Left renal cortex interstitium (tissue), 4 donors: ENCODE measurements at regions not wholly inside any gene's neighbourhood (a gene's known extent, or its start where the extent isn't known, plus 50 kb on each side); places are given as distances from the start of the nearest gene placed in this dataset.
A peak's percentile ranks its signal among the peaks of the same experiment; 100 is the strongest.

Experiments used
- DNase-seq, 4 donors: peaks; one replicate each; pipeline ENCODE4 v3.0.0-alpha.2; 2013; ENCODE audit warnings: low read depth in 4 of 4, low spot score in 2 of 4, missing footprints in 1 of 4

DNA sequence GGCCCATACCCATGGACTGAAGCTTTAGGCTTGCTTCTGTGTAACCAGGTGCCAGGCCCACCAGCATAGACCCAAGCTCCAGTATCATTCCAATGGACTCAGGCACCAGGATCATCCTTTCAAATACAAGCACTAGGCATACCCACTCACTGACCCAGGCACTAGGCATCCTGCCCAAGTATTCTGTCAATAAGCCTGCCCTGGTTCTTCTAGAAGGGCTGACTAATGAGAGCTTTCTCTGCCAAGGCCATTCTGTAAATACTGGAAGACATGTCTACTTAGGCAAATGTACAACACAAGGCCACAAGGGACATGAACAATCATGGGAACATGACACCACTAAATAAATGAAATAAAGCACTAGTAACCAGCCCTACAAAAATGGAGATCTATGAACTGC, 352.2 kb downstream of the FSCB start:
- no peak for DNase-seq

DNA sequence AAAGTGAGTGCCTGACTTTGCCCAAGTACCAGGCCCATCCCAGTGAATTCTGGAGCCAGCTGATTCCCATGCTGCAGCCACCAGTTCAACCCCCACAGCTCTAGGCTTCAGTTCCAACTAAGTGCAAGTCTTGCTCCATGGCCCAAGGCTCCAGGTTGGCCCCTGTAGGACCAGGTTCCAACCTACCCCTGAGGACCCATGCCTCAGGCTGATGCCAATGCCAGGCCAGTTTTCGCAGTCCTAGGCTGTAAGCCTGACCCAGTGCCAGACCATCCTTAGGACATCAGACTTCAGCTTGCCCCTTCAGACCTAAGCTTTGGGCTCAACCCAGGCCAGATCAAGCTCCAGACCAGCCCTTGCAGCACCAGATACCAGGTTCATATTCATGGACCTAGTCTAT, 352.6 kb downstream of the FSCB start:
- no peak for DNase-seq

DNA sequence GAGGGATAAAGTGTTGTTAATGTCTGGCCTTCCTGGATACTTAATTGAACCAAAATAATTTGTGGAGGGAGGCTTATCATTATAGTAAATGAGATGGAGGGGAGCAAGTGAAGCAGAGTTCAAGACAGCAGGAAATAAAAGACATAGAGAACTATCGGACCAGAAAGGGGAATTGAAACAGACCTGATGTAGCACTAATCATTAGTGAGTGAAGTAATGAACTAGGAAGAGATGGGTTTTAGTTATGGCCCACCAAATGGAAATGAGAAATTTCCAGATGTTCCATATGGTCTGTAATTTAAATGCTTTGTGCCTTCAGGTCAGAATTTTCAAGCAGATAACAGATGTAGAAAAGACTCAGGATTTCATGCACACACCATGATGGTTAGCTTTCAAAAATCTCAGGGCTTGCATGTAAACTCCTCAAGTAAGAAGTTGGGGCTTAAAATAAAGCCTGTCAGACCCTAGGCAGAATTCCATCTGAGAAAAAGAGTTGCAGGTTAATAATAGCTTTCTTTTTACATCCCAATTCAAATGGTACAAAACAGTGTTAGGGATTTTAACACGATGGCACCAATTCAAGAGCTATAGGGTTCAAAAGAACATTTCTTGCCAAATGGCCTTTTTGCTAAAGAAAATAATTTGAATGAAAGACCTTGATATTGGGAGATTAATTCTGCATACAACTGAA, 355.8 kb downstream of the FSCB start:
- DNase-seq, result no peak

DNA sequence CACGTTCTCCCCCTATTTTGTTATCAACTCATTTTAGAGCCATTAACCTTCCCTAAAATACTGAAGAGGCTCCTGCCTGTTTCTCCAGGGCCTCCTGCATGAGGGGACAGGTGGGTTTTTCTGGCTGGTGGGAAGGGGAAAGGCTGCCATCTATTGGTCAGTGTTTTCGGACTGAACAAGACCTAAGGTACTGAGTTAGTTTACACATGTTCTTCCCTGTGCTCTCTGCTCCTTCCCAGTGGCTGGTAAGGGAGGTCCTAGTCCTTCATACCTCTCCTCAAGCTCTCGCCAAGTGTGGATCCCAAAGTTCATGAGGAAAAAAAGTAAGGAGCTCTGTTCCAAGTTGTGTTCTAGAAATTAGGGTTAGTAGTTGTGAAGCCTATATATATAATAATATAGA, 357.5 kb downstream of the FSCB start:
- peak in 3 of 4 donors; percentile 18 to 43 (median 23) for DNase-seq

DNA sequence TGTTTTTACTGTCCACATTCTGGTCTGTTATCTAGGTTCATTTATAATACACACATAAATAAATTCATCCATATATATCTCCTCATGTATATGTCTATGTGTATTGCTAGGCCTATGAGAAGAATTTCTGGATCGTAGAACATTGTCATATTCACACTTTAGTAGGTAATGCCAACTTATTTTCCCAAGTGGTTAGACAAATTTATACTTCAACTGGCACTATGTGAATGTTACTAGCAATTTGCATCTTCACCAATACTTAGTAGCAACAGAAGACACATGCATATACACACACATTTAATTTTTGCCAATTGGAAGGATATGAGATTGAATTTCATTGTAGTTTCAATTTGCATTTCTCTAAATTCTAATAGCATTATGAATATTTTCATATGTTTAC, 365.1 kb downstream of the FSCB start:
- no peak for DNase-seq

DNA sequence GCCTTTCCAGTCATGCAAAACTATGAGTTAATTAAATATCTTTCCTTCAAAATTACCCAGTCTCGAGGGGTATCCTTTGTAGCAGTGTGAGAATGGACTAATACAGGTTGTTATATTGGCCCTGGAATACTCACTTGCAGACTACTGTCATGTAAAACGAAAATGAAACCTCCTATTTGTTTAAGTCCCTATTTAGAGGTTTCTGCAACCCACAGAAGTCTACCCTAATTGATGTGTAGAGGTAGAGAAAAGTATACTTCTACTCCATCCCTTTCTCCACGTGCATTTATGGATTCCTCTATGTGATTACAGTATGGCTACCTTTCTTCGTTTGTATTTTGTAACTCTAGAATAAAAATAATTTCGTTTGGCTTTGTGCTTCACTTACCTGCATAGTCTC, 371.1 kb downstream of the FSCB start:
- no peak for DNase-seq

DNA sequence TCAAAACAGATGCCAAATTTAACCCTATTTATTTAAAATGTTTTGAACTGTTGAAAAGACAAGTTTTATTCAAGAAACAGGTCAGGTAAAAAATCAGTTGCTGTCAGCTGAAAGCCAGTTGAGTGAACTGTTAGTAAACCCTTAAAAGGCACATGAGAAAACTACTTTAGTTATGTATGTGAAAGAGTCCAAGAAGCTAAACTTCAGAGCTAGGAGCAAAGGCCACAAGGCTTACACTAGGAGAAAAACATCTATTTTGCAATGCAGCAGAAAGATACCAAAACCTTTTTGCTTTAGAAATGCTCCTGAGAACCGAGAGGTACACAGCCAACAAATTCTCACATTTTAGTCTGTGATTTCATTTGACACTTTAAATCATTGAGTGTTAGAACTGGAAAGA, 375.2 kb downstream of the FSCB start:
- no peak for DNase-seq

DNA sequence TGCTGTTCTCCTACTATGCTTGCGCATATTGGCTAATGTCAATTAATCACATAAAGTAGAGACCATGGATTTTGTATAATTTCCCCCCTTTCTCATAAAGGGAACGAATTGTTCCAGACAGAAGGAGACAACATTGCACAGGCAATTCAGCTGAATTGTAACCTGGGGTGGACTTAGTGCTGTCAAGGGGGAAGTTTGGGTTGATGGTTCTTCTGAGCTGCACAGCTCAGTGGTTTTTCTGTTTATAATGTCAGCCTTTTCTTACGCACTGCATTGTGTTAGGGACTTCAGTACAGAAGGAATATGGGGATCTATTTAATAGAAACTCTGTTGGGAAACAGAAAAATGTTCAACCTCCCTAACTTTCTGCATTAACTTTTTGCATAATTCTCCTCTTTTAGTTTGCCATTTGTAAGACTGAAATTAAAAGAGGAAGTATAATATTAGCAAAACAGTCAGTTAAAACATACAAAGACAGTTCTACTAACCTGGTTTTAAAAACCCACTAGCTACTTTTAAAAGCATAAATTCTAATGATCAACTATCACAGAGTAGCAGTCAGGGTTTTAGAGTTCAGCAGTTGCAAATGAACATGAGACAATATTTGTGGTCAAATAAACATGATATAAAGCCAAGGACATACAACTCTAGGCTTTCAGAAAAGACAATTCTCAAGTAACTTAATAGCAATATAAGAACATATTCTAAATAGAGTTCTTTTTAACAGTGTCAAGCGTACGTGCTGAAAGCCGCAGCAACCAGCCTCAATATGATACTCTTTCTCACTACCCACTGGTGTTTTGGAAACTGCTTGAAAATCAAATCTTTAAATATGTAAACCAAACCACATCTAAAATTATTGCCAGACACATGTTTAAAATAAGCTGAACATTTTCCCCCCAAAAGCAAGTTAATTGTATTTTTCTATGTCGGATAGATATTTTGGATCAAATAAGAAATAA, 393.0 kb downstream of the FSCB start:
- DNase-seq, result no peak

DNA sequence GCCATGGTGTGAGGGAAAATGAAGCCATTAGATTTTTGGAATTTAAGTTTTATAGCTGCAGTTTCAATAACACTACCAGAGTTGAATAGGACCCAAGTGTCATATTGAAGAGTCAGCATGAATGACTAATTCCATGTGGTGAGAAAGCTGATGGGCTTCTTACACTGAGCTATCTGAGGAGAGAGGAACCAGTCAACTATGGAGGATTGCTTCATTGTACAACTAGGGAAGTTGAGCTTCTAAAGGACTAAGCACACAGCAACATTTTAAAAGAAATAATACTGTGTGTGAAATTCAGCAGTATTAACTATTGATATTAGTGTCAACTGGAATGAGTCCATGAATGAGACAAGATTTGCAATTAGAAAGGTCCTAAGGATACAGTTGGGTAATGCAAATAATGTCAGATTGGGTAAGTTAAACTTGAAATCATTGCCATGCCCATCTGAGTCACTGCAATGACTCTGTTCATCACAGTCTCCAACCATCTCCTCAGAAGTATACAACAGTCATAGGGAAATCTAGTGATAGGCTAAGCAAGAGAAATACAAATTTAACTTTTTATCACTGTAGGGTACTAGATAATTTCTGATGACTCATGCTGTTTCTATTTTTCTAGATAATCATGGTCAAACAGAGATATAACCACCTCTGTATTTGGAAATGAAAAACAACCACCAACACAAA, 394.2 kb downstream of the FSCB start:
- DNase-seq, result no peak

DNA sequence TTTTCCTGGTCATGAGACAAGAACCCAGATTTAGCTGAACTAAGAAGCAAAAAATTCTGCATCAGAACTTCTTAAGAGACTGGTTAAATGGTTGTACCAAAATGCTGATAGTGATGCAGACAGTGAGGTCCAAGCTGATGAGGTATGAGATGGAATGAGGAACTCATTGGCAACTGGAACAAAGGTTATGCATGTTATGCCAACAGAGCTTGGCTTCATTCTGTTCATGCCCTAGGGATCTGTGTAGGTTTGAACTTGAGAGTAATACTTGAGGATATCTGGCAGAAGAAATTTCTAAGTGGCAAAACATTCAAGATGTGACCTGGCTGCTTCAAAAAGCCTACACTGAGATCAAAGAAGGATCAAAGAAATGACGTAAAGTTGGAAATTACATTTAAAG, 398.0 kb downstream of the FSCB start:
- DNase-seq, result no peak

DNA sequence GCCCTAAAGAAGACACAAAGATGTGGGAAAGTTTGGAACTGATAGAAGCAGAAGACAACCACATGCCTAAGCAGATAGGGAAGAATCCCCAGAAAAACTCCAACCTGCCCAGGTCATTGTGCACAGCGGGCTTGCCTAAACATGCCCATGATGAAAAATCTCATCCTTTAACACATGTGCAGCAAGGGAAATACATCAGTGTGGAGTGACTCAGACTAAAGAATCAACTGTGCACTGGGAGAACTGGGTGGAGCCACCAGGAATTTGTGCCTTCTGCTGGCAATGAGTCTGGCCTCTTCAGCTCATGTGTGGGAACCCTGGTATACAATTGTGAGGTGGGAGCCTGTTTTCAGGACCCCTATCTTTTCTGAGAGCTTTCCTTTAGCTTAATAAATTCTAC, 398.5 kb downstream of the FSCB start:
- no peak for DNase-seq

DNA sequence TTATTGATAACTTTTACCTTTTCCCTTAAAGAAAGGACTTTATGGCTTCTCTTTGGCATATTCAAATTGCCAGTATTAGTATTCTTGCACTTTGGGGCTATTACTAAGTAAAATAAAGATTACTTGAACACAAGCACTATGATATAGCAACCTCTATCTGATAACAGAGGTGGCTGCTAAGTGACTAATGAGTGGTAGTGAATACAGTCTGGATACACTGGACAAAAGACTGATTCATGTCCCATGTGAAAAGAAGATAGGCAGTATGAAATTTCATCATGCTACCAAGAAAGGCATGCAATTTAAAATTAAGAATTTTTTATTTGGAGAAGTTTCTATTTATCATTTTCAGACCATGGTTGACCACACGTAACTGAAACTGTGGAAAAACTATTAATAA, 399.9 kb downstream of the FSCB start:
- no peak for DNase-seq

DNA sequence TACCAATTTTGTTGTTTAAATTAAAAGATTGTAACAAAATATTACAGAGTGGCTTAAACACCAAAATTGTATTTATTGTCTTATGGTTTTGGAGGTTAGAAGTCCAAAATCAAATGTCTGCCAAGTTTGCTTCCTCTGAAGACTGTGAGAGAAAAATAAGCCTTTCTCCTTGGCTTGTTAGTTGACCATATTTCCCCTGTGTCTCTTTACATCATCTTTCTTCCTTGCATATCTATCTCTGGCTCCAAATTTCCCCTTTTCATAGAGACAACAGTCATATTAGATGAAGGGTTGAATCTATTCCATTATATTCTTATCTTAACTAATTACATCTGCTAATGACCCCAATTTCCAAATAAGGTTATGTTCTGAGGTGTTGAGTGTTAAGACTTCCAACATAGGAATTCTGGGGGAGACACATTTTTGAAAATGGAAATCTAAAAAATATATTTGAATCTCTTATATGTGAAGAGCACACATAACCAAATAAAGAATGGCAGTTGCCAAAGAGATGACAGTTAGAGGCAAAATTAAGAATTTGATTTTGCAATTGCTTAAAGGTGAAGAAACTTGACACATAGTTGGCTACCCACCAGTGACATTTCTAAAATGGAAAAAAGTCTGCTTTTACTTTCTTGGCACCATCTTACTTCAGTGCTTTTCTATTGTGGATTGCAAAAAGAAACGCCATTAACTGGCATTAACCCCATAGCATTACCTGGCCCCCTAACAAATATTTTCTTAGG, 407.2 kb downstream of the FSCB start:
- DNase-seq, result no peak

DNA sequence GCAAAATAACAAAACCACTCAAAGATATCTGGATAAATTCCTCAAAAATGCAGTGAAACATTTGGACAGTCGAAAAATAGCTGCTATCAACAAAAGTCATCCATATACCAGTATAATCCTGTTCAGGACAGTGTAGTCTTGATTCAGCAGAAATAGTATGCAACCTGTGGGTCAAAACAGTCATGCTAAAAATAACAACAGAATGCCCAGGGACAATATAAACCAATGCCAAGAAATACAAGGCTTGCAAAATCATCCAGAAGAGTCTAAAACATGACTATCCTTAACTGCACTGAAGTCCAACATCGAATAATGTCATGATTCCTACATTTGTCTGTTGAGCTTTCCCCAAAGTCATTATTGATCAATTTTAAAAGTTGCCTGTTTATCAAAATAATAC, 425.9 kb downstream of the FSCB start:
- no peak for DNase-seq

DNA sequence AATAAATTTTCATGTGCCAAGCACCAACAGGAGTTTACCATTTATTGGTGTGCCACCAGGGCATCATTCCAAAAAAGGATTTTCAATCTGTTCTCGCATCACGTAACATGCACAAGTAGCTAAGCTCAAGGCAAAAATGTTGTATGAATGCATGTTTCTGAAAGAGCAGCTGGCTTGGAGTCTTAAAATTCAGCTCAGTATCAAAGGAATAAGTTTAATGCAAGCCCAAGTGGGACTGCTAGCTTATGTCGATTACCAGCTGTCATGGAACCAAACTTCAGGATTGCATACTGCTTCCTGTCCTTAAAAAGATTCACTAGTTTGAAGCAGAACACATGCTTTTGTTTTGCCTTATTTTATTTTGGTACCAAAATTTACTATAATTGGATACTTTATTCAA, 437.0 kb downstream of the FSCB start:
- DNase-seq, result no peak

DNA sequence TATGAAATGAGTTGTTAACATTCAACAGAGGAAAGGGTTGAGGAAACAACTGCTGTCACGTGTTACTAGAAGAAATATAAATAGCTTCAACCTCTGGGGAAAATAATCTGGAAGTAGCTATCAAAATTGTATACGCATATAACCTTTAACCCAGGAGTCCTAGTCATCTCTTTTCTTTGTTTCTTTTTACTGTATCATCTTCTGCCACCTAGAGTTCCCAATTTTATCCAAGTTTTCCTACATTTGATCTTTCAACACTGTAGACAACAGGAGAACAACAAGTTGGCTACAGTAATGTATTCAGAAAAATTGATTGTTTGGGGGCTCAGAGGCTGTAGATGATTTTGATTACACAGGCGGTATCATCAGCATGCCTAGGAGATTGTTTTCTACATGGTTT, 453.7 kb downstream of the FSCB start:
- no peak for DNase-seq

DNA sequence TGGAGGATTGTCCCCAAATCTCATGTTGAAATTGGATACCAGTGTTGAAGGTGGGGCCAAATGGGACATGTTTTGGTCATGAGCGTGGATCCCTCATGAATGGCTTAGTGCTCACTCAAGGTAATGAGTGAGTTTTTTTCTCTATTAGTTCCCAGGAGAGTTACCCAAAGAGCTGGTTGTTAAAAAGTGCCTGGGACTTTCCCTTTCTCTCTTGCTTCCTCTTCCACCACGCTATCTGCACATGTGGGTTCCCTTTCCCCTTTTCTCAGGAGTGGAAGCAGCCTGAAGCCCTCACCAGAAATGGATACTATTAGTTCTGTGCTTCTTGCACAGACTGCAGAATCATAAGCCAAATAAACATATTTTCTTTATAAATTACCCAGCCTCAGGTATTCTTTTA, 465.4 kb downstream of the FSCB start:
- no peak for DNase-seq

DNA sequence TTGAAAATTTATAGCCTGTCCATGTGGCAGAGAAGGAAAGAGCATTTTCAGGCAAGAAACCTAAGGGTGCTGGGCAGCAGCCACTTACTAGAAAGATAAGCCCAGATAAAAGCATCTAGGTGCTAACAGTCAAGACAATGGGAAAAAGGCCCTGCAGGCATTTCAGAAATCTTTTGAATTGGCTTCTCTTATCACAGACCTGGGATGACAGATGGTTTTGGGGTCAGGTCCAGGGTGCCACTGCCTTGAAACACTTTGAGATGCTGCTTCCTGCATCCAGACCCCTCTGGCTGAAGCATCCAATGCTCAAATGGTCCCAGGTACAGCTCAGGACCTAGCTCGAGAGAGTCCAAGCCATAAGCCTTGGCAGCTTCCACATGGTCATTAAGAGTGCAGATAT, 466.5 kb downstream of the FSCB start:
- no peak for DNase-seq

DNA sequence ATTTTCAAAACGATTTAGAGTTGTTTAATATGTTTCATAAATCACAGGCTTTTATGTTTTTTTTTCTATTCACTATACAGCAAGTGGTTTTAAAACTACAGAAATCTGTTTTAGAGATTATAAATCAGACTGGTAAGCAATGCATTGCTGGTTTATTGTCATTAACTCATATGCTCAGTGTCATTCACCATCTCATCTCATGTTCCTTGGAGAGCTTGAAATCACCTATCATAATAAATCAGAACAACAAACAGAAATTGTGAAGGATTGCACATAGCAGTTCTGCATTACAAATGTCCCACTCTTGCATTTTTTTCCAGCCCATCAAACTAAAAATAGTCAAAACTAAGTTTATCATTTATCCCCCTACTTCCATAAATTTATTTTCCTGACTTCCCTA, 470.8 kb downstream of the FSCB start:
- DNase-seq, result no peak

DNA sequence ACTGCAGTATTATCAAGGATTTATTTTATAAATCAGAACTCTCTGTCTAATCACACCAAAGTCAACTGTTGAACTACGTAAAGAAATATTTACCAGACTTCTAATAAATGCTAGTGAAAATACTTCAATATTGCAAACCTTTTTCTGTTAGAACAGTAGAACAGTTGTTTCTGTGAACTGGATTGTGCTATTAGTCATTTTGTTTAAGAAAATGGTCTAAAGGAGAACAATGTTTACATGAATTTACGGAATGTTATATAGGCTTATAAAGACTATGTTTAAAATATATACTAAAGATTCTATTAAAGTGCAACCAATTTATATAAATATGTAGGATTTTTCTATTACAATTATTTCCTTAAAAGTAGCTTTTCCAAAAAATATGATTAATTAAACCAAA, 471.4 kb downstream of the FSCB start:
- no peak for DNase-seq

DNA sequence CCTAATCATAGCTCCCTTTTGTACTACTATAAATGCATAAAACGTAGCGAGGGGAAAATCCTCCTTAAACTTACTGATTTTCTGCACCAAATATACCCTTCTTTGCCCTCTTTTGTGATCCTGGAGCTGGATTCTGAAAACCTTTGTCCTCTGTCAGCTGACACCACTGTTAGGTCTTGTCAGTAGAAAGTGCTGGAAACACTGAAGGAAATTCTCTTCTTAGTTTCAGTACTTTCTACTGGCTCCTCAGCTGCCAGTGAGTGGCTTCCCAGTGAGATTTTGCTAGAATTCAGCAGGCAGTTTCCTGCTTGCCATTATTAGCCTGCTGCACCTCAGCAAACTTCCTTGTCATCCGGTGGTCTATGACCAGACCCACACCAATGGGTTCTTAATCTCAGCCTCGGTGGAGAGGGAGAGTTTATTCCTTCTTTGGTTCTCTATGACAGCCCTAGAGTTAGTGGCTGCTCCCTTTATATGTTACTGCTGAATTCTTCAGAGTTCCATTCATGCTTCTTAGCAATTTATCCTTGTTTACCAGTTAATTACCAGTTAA, 476.2 kb downstream of the FSCB start:
- no peak for DNase-seq
